GM12892 (cell line): ENCODE measurements at regions not wholly inside any gene's neighbourhood (a gene's known extent, or its start where the extent isn't known, plus 50 kb on each side); places are given as distances from the start of the nearest gene placed in this dataset.

Source experiments
- POLR2A ChIP-seq: IDR thresholded peaks from 2 replicates; pipeline ENCODE4 v1.6.1; 2011; ENCODE audit warnings: low read depth, low read length, control low read depth
- POLR2AphosphoS5 ChIP-seq: IDR thresholded peaks from 2 replicates; pipeline ENCODE4 v1.6.1; 2011; ENCODE audit warnings: low read depth, low read length, control low read depth
- TAF1 ChIP-seq: IDR thresholded peaks from 2 replicates; pipeline ENCODE4 v1.6.1; 2011; ENCODE audit warnings: low read depth, mild to moderate bottlenecking, control low read depth, low read length, borderline replicate concordance

GRCh38 chr6:141229296-141229695 lies 903.4 kb upstream of the GJE1 start:
- TF ChIP-seq POLR2A (no peak), POLR2AphosphoS5 (no peak), TAF1 (no peak)
